ENCODE measurements at regions not wholly inside any gene's neighbourhood (a gene's known extent, or its start where the extent isn't known, plus 50 kb on each side); places are given as distances from the start of the nearest gene placed in this dataset.

- TF ChIP-seq, protein P1, sequence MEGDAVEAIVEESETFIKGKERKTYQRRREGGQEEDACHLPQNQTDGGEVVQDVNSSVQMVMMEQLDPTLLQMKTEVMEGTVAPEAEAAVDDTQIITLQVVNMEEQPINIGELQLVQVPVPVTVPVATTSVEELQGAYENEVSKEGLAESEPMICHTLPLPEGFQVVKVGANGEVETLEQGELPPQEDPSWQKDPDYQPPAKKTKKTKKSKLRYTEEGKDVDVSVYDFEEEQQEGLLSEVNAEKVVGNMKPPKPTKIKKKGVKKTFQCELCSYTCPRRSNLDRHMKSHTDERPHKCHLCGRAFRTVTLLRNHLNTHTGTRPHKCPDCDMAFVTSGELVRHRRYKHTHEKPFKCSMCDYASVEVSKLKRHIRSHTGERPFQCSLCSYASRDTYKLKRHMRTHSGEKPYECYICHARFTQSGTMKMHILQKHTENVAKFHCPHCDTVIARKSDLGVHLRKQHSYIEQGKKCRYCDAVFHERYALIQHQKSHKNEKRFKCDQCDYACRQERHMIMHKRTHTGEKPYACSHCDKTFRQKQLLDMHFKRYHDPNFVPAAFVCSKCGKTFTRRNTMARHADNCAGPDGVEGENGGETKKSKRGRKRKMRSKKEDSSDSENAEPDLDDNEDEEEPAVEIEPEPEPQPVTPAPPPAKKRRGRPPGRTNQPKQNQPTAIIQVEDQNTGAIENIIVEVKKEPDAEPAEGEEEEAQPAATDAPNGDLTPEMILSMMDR (IDR thresholded peaks at IDR 0.05), result no peak
- TF ChIP-seq POLR2A (IDR thresholded peaks at IDR 0.05), result no peak
Observed at GRCh38 chr10:129361676-129362376, 105.2 kb upstream of the MGMT start.
